ENCODE measurements at regions not wholly inside any gene's neighbourhood (a gene's known extent, or its start where the extent isn't known, plus 50 kb on each side); places are given as distances from the start of the nearest gene placed in this dataset.
"Not testable (repeated sequence)": the region's sequence is repeated elsewhere in the genome, so short reads cannot be mapped to it uniquely, and the experiment has no call there.

GRCh38 chr13:69226427-69226826, 881.2 kb upstream of the ATXN8OS start (continued):
- TF ChIP-seq, protein P1, sequence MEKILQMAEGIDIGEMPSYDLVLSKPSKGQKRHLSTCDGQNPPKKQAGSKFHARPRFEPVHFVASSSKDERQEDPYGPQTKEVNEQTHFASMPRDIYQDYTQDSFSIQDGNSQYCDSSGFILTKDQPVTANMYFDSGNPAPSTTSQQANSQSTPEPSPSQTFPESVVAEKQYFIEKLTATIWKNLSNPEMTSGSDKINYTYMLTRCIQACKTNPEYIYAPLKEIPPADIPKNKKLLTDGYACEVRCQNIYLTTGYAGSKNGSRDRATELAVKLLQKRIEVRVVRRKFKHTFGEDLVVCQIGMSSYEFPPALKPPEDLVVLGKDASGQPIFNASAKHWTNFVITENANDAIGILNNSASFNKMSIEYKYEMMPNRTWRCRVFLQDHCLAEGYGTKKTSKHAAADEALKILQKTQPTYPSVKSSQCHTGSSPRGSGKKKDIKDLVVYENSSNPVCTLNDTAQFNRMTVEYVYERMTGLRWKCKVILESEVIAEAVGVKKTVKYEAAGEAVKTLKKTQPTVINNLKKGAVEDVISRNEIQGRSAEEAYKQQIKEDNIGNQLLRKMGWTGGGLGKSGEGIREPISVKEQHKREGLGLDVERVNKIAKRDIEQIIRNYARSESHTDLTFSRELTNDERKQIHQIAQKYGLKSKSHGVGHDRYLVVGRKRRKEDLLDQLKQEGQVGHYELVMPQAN (conservative IDR thresholded peaks at IDR 0.05), result no peak
- no peak for TF ChIP-seq WRNIP1 (IDR thresholded peaks at IDR 0.05; ENCODE audit: borderline replicate concordance, low read depth, low read length)
- TF ChIP-seq GABPA (IDR thresholded peaks at IDR 0.05; ENCODE audit: low read depth), result no peak
- no peak for TF ChIP-seq TCF12 (IDR thresholded peaks at IDR 0.05; ENCODE audit: low read depth, low read length)
- no peak for TF ChIP-seq ESRRA (IDR thresholded peaks at IDR 0.05; ENCODE audit: low read length)

DNA sequence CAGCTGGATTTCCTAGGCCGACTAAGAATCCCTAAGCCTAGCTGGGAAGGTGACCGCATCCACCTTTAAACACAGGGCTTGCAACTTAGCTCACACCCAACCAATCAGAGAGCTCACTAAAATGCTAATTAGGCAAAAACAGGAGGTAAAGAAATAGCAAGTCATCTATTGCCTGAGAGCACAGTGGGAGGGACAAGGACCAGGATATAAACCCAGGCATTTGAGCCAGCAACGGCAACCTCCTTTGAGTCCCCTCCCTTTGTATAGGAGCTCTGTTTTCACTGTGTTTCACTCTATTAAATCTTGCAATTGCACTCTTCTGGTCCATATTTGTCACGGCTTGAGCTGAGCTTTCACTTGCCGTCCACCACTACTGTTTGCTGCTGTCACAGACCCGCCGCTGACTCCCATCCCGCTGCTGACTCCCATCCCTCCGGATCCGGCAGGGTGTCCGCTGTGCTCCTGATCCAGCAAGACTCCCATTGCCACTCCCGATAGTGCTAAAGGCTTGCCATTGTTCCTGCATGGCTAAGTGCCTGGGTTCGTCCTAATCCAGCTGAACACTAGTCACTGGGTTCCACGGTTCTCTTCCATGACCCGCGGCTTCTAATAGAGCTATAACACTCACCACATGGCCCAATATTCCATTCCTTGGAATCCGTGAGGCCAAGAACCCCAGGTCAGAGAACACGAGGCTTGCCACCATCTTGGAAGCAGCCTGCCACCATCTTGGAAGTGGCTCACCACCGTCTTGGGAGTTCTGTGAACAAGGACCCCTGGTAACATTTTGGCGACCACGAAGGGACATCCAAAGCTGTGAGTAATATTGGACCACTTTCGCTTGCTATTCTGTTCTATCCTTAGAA, 885.8 kb upstream of the ATXN8OS start:
- H2AFZ ChIP-seq (ENCODE audit: control insufficient read depth, low read depth, low read length); BruUV-seq (replicated peaks); POLR2A ChIA-PET: not testable (repeated sequence)

More for the DNA sequence above, 885.8 kb upstream of the ATXN8OS start:
- H3K4me1 ChIP-seq (ENCODE audit: control insufficient read depth, insufficient read depth, low read length); H3K9ac ChIP-seq (ENCODE audit: control insufficient read depth, insufficient read depth, low read length); H3K9me3 ChIP-seq (replicated peaks; ENCODE audit: control insufficient read depth, insufficient read depth, low read length); RAD21 ChIA-PET (ENCODE audit: unreplicated experiment); H3K4me3 ChIP-seq; H3K79me2 ChIP-seq (ENCODE audit: control insufficient read depth, insufficient read depth, low read length); H3K36me3 ChIP-seq (ENCODE audit: control insufficient read depth in 2 of 2, insufficient read depth in 2 of 2, low read length in 1 of 2); H3K4me2 ChIP-seq (ENCODE audit: control insufficient read depth, insufficient read depth); H3K27ac ChIP-seq (ENCODE audit: control insufficient read depth, insufficient read depth); in situ Hi-C loops (cut with MboI); ATAC-seq; FAIRE-seq; H3K27me3 ChIP-seq (replicated peaks in 1 of 2; ENCODE audit: control insufficient read depth in 2 of 2, insufficient read depth in 2 of 2, low read length in 1 of 2); H4K20me1 ChIP-seq (ENCODE audit: control insufficient read depth, insufficient read depth); DNase-seq (ENCODE audit: low read depth, low spot score); intact Hi-C loops (cut with micrococcal nuclease; ENCODE audit: unreplicated experiment): not testable (repeated sequence)
- CTCF ChIA-PET, result interaction anchor here (0.7 kb wide), 1 partner anchor 1512 kb away, joined by 3 read pairs; no protein-coding TSS in a partner anchor
- WGBS (ENCODE audit: insufficient coverage, insufficient replicate concordance, low lambda C conversion rate, missing lambda C conversion rate), result 46% methylated on average over 22 of the region's 22 CpGs
- SMC1A ChIA-PET (ENCODE audit: uncharacterized antibody, unreplicated experiment), result interaction anchor here (1.2 kb wide), 1 partner anchor 16 kb away, joined by 3 read pairs; no protein-coding TSS in a partner anchor
